ENCODE measurements at regions not wholly inside any gene's neighbourhood (a gene's known extent, or its start where the extent isn't known, plus 50 kb on each side); places are given as distances from the start of the nearest gene placed in this dataset.

- TF ChIP-seq CTCF (IDR thresholded peaks at IDR 0.05; ENCODE audit: insufficient read depth, low read length, poor library complexity, severe bottlenecking), result no peak
- no peak overlapping the region for H3K4me3 ChIP-seq (ENCODE audit: low read depth, low read length)
- no peaks in the 10 kb centered on the region for H3K27me3 ChIP-seq (ENCODE audit: control insufficient read depth, insufficient read depth, low read length)
- DNase-seq (ENCODE audit: low read depth), result no peak
- no peaks in the 10 kb centered on the region for H3K36me3 ChIP-seq (ENCODE audit: control insufficient read depth, insufficient read depth, low read length)
Measured at GRCh38 chr13:53775807-53776206, 747.2 kb downstream of the OLFM4 start.

GRCh38 chr13:53778937-53779336, 750.3 kb downstream of the OLFM4 start:
- Histone ChIP-seq H3K4me3 (ENCODE audit: low read depth, low read length) (no peak overlapping the region), H3K27me3 (ENCODE audit: control insufficient read depth, insufficient read depth, low read length) (peaks cover 5% of the 10 kb centered on the region), H3K36me3 (ENCODE audit: control insufficient read depth, insufficient read depth, low read length) (no peaks in the 10 kb centered on the region)
- no peak for DNase-seq (ENCODE audit: low read depth)
- no peak for TF ChIP-seq CTCF (IDR thresholded peaks at IDR 0.05; ENCODE audit: insufficient read depth, low read length, poor library complexity, severe bottlenecking)

GRCh38 chr13:53781941-53782340, 753.3 kb downstream of the OLFM4 start:
- Histone ChIP-seq H3K27me3 (ENCODE audit: control insufficient read depth, insufficient read depth, low read length) (peaks cover 9% of the 10 kb centered on the region), H3K4me3 (ENCODE audit: low read depth, low read length) (no peak overlapping the region), H3K36me3 (ENCODE audit: control insufficient read depth, insufficient read depth, low read length) (no peaks in the 10 kb centered on the region)
- no peak for DNase-seq (ENCODE audit: low read depth)
- no peak for TF ChIP-seq CTCF (IDR thresholded peaks at IDR 0.05; ENCODE audit: insufficient read depth, low read length, poor library complexity, severe bottlenecking)

- peak; percentile 72 for TF ChIP-seq CTCF (IDR thresholded peaks at IDR 0.05; ENCODE audit: insufficient read depth, low read length, poor library complexity, severe bottlenecking)
- H3K27me3 ChIP-seq (ENCODE audit: control insufficient read depth, insufficient read depth, low read length), result peaks cover 9% of the 10 kb centered on the region
- H3K4me3 ChIP-seq (ENCODE audit: low read depth, low read length), result no peak overlapping the region
- peak; percentile 19 for DNase-seq (ENCODE audit: low read depth)
- no peaks in the 10 kb centered on the region for H3K36me3 ChIP-seq (ENCODE audit: control insufficient read depth, insufficient read depth, low read length)
Measured at GRCh38 chr13:53782488-53782961, 753.9 kb downstream of the OLFM4 start.

GRCh38 chr13:53783471-53783870, 754.9 kb downstream of the OLFM4 start:
- no peak overlapping the region for H3K4me3 ChIP-seq (ENCODE audit: low read depth, low read length)
- no peaks in the 10 kb centered on the region for H3K36me3 ChIP-seq (ENCODE audit: control insufficient read depth, insufficient read depth, low read length)
- TF ChIP-seq CTCF (IDR thresholded peaks at IDR 0.05; ENCODE audit: insufficient read depth, low read length, poor library complexity, severe bottlenecking), result no peak
- H3K27me3 ChIP-seq (ENCODE audit: control insufficient read depth, insufficient read depth, low read length), result peaks cover 9% of the 10 kb centered on the region
- DNase-seq (ENCODE audit: low read depth), result no peak

GRCh38 chr13:53788286-53788685, 759.7 kb downstream of the OLFM4 start:
- no peak for TF ChIP-seq CTCF (IDR thresholded peaks at IDR 0.05; ENCODE audit: insufficient read depth, low read length, poor library complexity, severe bottlenecking)
- Histone ChIP-seq H3K4me3 (ENCODE audit: low read depth, low read length) (no peak overlapping the region), H3K36me3 (ENCODE audit: control insufficient read depth, insufficient read depth, low read length) (no peaks in the 10 kb centered on the region), H3K27me3 (ENCODE audit: control insufficient read depth, insufficient read depth, low read length) (peaks cover 9% of the 10 kb centered on the region)
- DNase-seq (ENCODE audit: low read depth), result no peak
